Retinal pigment epithelial cell (primary cell): ENCODE measurements at regions not wholly inside any gene's neighbourhood (a gene's known extent, or its start where the extent isn't known, plus 50 kb on each side); places are given as distances from the start of the nearest gene placed in this dataset.

Source experiments
- DNase-seq: peaks from one replicate; pipeline ENCODE4 v3.0.0-alpha.2; 2010; ENCODE audit warnings: low read depth
- H3K4me3 ChIP-seq: 2 replicates; pipeline ENCODE4 v1.5.1; 2011; ENCODE audit warnings: mild to moderate bottlenecking, low read length, control low read depth, moderate library complexity
- CTCF ChIP-seq: conservative IDR thresholded peaks from 2 replicates; pipeline ENCODE4 v1.5.1; 2011; ENCODE audit warnings: low read depth, low read length, control low read depth, inconsistent platforms

- no peak overlapping the region for H3K4me3 ChIP-seq
- TF ChIP-seq CTCF, result no peak
- peak; percentile 61 for DNase-seq
Observed at GRCh38 chr1:103256490-103256889, 148.2 kb upstream of the COL11A1 start.

DNA sequence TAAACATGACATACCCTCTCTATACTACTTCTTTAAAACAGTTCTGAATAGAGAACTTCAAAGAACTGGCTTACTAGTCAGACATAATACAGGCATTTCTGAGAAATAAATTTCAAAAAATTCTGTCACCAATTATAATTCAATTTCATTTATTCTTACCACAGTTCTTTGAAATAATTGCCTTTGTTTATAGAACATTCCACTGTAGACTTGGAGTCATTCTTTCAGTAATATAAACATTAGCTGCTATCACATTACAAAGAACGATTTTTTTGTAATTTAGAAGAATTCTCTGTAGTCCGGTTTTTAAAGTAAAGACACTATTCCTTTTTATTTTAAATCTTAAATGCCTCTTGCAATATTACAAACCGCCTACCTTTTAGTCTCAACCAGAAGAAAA is 146.4 kb upstream of the COL11A1 start:
- H3K4me3 ChIP-seq, result no peak overlapping the region
- DNase-seq, result no peak
- no peak for TF ChIP-seq CTCF

DNA sequence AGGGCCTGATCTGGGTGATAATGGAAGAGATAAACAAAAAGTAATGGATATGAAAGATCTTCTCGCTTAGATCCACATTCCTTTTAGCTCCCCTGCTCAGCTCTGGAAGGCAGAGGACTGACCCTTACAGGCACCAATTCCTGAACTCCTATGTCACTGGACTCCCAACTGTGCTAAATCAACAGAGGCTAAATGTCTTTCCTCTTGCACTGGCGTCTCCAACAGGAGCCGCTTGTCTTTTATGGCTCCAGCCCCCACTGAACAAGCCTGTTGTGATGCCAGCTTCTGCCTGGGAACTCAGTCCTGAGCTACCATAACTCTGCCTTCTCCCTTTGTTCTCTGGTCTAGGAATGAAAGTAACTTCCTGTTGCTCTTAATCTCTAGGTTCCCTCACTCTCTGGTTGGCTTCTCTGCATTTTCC is 142.1 kb upstream of the COL11A1 start:
- no peak for TF ChIP-seq CTCF
- DNase-seq, result no peak
- H3K4me3 ChIP-seq, result no peak overlapping the region

DNA sequence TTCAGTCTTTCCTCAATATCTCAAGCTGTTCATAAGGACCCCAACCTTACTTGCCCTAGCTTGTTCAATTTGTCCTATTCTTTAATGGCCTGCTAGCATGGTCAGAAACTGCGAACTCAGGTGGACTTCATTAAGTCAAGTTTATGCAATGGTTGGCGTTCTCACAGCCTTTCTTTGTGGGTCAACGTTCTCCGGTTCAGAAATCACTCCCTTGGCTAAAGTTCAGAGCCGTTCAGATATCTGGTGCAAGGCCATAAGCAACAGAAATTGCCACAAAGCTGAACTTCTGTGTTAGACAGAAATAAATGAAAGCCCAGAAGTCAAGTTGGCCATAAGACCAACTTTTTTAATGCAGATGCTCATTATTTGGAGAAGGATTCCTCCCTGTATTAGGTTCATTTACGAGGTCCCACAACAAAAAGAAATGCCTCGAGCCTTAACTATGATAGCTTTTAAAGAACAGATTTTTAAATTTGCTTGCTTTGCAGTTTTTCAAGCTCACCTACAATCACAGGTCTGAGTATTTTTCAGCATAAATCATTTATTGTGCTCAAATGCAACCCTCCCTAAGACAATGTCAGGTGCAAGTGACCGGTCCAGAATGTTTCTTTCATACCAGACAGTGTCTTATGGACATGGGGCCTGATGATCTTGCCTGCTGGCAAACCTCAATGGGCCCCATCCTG is 140.2 kb upstream of the COL11A1 start:
- no peak for DNase-seq
- no peak for TF ChIP-seq CTCF
- H3K4me3 ChIP-seq, result no peak overlapping the region

DNA sequence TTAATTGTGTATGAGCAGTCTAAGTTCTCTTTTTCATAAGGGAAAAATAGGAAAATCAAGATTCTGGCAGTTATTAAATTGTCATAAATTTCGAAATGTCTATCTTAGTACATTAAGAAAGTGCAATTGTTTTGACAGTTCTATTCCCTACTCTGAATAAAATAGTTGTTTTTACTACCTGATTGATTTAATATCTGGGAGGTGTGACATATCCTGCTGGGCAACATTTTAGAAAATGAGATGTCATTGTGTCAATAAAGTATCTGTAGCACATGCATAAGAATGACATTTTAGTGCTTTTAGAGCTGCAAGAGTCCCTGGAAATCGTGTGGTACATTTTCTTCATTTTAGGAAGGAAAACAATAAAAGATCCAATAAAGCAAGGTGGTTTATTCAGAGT is 139.2 kb upstream of the COL11A1 start:
- TF ChIP-seq CTCF, result no peak
- no peak for DNase-seq

GRCh38 chr1:103243481-103243880 is 135.2 kb upstream of the COL11A1 start:
- TF ChIP-seq CTCF, result no peak
- no peak overlapping the region for H3K4me3 ChIP-seq
- DNase-seq, result no peak

More for the DNA sequence above, 139.2 kb upstream of the COL11A1 start:
- H3K4me3 ChIP-seq, result no peak overlapping the region

GRCh38 chr1:103239034-103239433 is 130.7 kb upstream of the COL11A1 start:
- H3K4me3 ChIP-seq, result no peak overlapping the region
- no peak for TF ChIP-seq CTCF
- no peak for DNase-seq
